ENCODE measurements at regions not wholly inside any gene's neighbourhood (a gene's known extent, or its start where the extent isn't known, plus 50 kb on each side); places are given as distances from the start of the nearest gene placed in this dataset.

DNA sequence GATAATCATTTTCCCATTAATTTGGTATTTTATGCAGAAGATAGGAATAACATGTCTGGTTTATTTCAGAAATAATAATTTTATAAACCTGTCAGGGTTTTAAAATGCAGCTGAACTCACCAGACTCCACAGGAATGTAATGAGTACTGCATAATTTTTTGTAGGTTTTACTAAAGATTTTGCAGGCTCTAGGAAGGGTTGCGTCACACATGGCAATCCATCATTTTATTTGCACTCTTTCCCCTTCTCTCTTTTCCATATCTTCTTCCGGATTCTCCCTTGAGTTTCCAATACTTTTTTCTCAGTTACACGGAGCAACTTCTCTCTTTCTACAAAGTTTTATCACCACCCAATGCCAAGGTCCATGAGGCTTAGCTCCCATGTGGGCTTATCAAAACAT is 234.7 kb downstream of the NFKBIZ start:
- ATAC-seq = no peak
- DNase-seq = no peak
- TF ChIP-seq CTCF (IDR thresholded peaks at IDR 0.05) = no peak
- ChIA-PET POLR2A (interaction anchor here (0.9 to 2.2 kb wide), 2 partner anchors 30 to 256 kb away, joined by 3 to 7 read pairs; no protein-coding TSS in a partner anchor), CTCF (interaction anchor here (0.7 to 2.7 kb wide), 2 partner anchors 225 to 272 kb away, joined by 3 to 10 read pairs; no protein-coding TSS in a partner anchor)
- Mint-ChIP-seq H3K27ac (no peak overlapping the region), H3K27me3 (peaks cover 2% of the 10 kb centered on the region), H3K9me3 (peaks cover 5% of the 10 kb centered on the region), H3K36me3 (ENCODE audit: low read depth) (peaks cover 5% of the 10 kb centered on the region), H3K4me1 (ENCODE audit: low read depth) (peaks cover 35% of the 10 kb centered on the region), H3K4me3 (no peak overlapping the region)
- intact Hi-C loops (cut with micrococcal nuclease) = loop anchor here (2.0 kb wide), 1 partner anchor 233 kb away; no protein-coding TSS in a partner anchor

- intact Hi-C loops (cut with micrococcal nuclease) = loop anchor here (2.0 kb wide), 1 partner anchor 234 kb away; no protein-coding TSS in a partner anchor
- Mint-ChIP-seq H3K4me1 (ENCODE audit: low read depth) (peaks cover 29% of the 10 kb centered on the region), H3K9me3 (peaks cover 5% of the 10 kb centered on the region), H3K36me3 (ENCODE audit: low read depth) (peaks cover 5% of the 10 kb centered on the region), H3K27ac (no peak overlapping the region), H3K4me3 (no peak overlapping the region), H3K27me3 (peaks cover 2% of the 10 kb centered on the region)
- CTCF ChIA-PET = interaction anchor here (1.0 to 2.7 kb wide), 3 partner anchors 149 to 273 kb away, joined by 3 to 10 read pairs (median 5); no protein-coding TSS in a partner anchor
- TF ChIP-seq CTCF (IDR thresholded peaks at IDR 0.05) = no peak
- ATAC-seq = no peak
- DNase-seq = no peak
- POLR2A ChIA-PET = interaction anchor here (0.9 to 2.2 kb wide), 2 partner anchors 30 to 256 kb away, joined by 3 to 7 read pairs; no protein-coding TSS in a partner anchor
These were observed 235.4 kb downstream of the NFKBIZ start for GRCh38 chr3:102084704-102085103.

GRCh38 chr3:102085431-102086176 is 236.3 kb downstream of the NFKBIZ start:
- peak; percentile 83 for ATAC-seq
- Mint-ChIP-seq H3K27ac (peak overlapping the region; percentile 12), H3K4me1 (ENCODE audit: low read depth) (peaks cover 22% of the 10 kb centered on the region), H3K9me3 (peaks cover 2% of the 10 kb centered on the region), H3K36me3 (ENCODE audit: low read depth) (peaks cover 1% of the 10 kb centered on the region), H3K4me3 (no peak overlapping the region), H3K27me3 (no peaks in the 10 kb centered on the region)
- peak; percentile 49 for DNase-seq
- ChIA-PET CTCF (interaction anchor here (0.6 to 2.7 kb wide), 6 partner anchors 10 to 274 kb away, joined by 3 to 10 read pairs (median 4); no protein-coding TSS in a partner anchor), POLR2A (interaction anchor here (2.2 kb wide), 1 partner anchor 257 kb away, joined by 7 read pairs; no protein-coding TSS in a partner anchor)
- no peak for TF ChIP-seq CTCF (IDR thresholded peaks at IDR 0.05)
- intact Hi-C loops (cut with micrococcal nuclease) = loop anchor here (2.0 kb wide), 1 partner anchor 235 kb away; no protein-coding TSS in a partner anchor

GRCh38 chr3:102087236-102087635 is 237.9 kb downstream of the NFKBIZ start:
- ATAC-seq = no peak
- intact Hi-C loops (cut with micrococcal nuclease) = no loop called here
- Mint-ChIP-seq H3K9me3 (peaks cover 2% of the 10 kb centered on the region), H3K4me1 (ENCODE audit: low read depth) (peaks cover 22% of the 10 kb centered on the region), H3K36me3 (ENCODE audit: low read depth) (peaks cover 1% of the 10 kb centered on the region), H3K4me3 (no peak overlapping the region), H3K27me3 (no peaks in the 10 kb centered on the region), H3K27ac (no peak overlapping the region)
- TF ChIP-seq CTCF (IDR thresholded peaks at IDR 0.05) = no peak
- DNase-seq = no peak
- ChIA-PET CTCF (no interaction called here), POLR2A (no interaction called here)

- H3K36me3 Mint-ChIP-seq (ENCODE audit: low read depth) = peaks cover 1% of the 10 kb centered on the region
- H3K4me3 Mint-ChIP-seq = no peak overlapping the region
- TF ChIP-seq CTCF (IDR thresholded peaks at IDR 0.05) = no peak
- ATAC-seq (no peak), DNase-seq (no peak)
- H3K4me1 Mint-ChIP-seq (ENCODE audit: low read depth) = peaks cover 41% of the 10 kb centered on the region
- CTCF ChIA-PET = interaction anchor here (1.3 to 1.5 kb wide), 2 partner anchors 136 to 287 kb away, joined by 3 to 4 read pairs; no protein-coding TSS in a partner anchor
- intact Hi-C loops (cut with micrococcal nuclease) = no loop called here
- POLR2A ChIA-PET = no interaction called here
- no peak overlapping the region for H3K27ac Mint-ChIP-seq
- H3K27me3 Mint-ChIP-seq = no peaks in the 10 kb centered on the region
- H3K9me3 Mint-ChIP-seq = no peaks in the 10 kb centered on the region
These were observed 239.9 kb downstream of the NFKBIZ start for GRCh38 chr3:102089239-102089638.

Data from activated CD8-positive, alpha-beta T cell treated with anti-CD3 and anti-CD28 coated beads for 36 hours (primary cell).